ENCODE measurements at regions not wholly inside any gene's neighbourhood (a gene's known extent, or its start where the extent isn't known, plus 50 kb on each side); places are given as distances from the start of the nearest gene placed in this dataset.

- H2BK20ac ChIP-seq (ENCODE audit: low read depth, low read length, poor library complexity, severe bottlenecking): no peak overlapping the region
- no peak overlapping the region for H3K9ac ChIP-seq (ENCODE audit: extremely low read depth, insufficient read length, low read length)
- H3K23ac ChIP-seq (ENCODE audit: insufficient read length, low read depth, low read length): no peak overlapping the region
- DNase-seq: no peak
- no peaks in the 10 kb centered on the region for H3K27me3 ChIP-seq (ENCODE audit: insufficient read depth, low read length)
- H2BK120ac ChIP-seq (ENCODE audit: low read depth, low read length, poor library complexity, severe bottlenecking): no peak overlapping the region
- no peak overlapping the region for H4K8ac ChIP-seq (replicated peaks; ENCODE audit: insufficient read length, low read depth, low read length)
- no peak overlapping the region for H3K56ac ChIP-seq (ENCODE audit: insufficient read length, low read depth, low read length)
- Mint-ChIP-seq H3K9me3 (no peaks in the 10 kb centered on the region), H3K4me1 (peaks cover 17 to 18% of the 10 kb centered on the region in 2 experiments), H3K27ac (no peak overlapping the region), H3K27me3 (ENCODE audit: low read depth) (no peaks in the 10 kb centered on the region), H3K4me3 (no peak overlapping the region), H3K36me3 (ENCODE audit: insufficient read depth in 1 of 3, low read depth in 3 of 3) (no peaks in the 10 kb centered on the region)
- no peak overlapping the region for H3K4me2 ChIP-seq (ENCODE audit: insufficient read depth, insufficient read length, low read length)
- no peak overlapping the region for H2AFZ ChIP-seq (ENCODE audit: low read length)
- H4K20me1 ChIP-seq (ENCODE audit: control insufficient read depth, insufficient read depth, insufficient read length): no peaks in the 10 kb centered on the region
- H3T11ph ChIP-seq (ENCODE audit: low read length): no peak overlapping the region
- no peak overlapping the region for H2BK15ac ChIP-seq (ENCODE audit: low read depth, low read length)
- H3K9me3 ChIP-seq (ENCODE audit: control insufficient read depth, low read depth, low read length): no peaks in the 10 kb centered on the region
- H2BK5ac ChIP-seq (ENCODE audit: insufficient read length, low read length): no peak overlapping the region
- H2BK12ac ChIP-seq (ENCODE audit: insufficient read length, low read depth, low read length): no peak overlapping the region
- H4K91ac ChIP-seq (ENCODE audit: insufficient read length, low read depth, low read length): no peak overlapping the region
- H3K79me2 ChIP-seq (ENCODE audit: insufficient read depth, low read length): no peaks in the 10 kb centered on the region
- peaks cover 4% of the 10 kb centered on the region; the same call in 1 of the 2 replicates for H3K4me1 ChIP-seq (ENCODE audit: insufficient read depth, low read length)
- no peak overlapping the region for H3K27ac ChIP-seq (ENCODE audit: insufficient read length, low read depth, low read length)
- H3K79me1 ChIP-seq (ENCODE audit: insufficient read depth, low read depth, low read length, poor library complexity, severe bottlenecking): no peaks in the 10 kb centered on the region
- no peak overlapping the region for H4K5ac ChIP-seq (ENCODE audit: insufficient read length, low read depth, low read length)
- no peak overlapping the region for H3K18ac ChIP-seq (ENCODE audit: insufficient read length, low read depth, low read length)
- H3K4ac ChIP-seq (ENCODE audit: low read depth, low read length): no peak overlapping the region
- no peak overlapping the region for H3K14ac ChIP-seq (ENCODE audit: insufficient read depth, low read length)
- no peak overlapping the region for H2AK5ac ChIP-seq (ENCODE audit: insufficient read length, low read length)
- TF ChIP-seq CTCF (conservative IDR thresholded peaks at IDR 0.05): no peak
- H3K23me2 ChIP-seq (ENCODE audit: insufficient read length, low read depth, low read length, poor library complexity, severe bottlenecking): no peaks in the 10 kb centered on the region
Measured at GRCh38 chr2:145016711-145017110, 496.8 kb upstream of the ZEB2 start.
